ENCODE measurements at regions not wholly inside any gene's neighbourhood (a gene's known extent, or its start where the extent isn't known, plus 50 kb on each side); places are given as distances from the start of the nearest gene placed in this dataset.

GRCh38 chr13:58666331-58666730 lies 1034.8 kb downstream of the PCDH17 start:
- TF ChIP-seq, protein P1, sequence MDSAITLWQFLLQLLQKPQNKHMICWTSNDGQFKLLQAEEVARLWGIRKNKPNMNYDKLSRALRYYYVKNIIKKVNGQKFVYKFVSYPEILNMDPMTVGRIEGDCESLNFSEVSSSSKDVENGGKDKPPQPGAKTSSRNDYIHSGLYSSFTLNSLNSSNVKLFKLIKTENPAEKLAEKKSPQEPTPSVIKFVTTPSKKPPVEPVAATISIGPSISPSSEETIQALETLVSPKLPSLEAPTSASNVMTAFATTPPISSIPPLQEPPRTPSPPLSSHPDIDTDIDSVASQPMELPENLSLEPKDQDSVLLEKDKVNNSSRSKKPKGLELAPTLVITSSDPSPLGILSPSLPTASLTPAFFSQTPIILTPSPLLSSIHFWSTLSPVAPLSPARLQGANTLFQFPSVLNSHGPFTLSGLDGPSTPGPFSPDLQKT (IDR thresholded peaks at IDR 0.05; ENCODE audit: borderline replicate concordance, low read depth, low read length) = no peak
- TF ChIP-seq ZNF274 (IDR thresholded peaks at IDR 0.05; ENCODE audit: low read length) (no peak), ZNF274 (tag by site-specific recombination; IDR thresholded peaks at IDR 0.05; ENCODE audit: borderline replicate concordance) (no peak), ZNF24 (tag by site-specific recombination; IDR thresholded peaks at IDR 0.05) (no peak), ZBTB1 (tag by site-specific recombination; IDR thresholded peaks at IDR 0.05) (no peak), ZNF529 (tag by site-specific recombination; IDR thresholded peaks at IDR 0.05; ENCODE audit: insufficient replicate concordance) (no peak)
- TF ChIP-seq, protein P2, sequence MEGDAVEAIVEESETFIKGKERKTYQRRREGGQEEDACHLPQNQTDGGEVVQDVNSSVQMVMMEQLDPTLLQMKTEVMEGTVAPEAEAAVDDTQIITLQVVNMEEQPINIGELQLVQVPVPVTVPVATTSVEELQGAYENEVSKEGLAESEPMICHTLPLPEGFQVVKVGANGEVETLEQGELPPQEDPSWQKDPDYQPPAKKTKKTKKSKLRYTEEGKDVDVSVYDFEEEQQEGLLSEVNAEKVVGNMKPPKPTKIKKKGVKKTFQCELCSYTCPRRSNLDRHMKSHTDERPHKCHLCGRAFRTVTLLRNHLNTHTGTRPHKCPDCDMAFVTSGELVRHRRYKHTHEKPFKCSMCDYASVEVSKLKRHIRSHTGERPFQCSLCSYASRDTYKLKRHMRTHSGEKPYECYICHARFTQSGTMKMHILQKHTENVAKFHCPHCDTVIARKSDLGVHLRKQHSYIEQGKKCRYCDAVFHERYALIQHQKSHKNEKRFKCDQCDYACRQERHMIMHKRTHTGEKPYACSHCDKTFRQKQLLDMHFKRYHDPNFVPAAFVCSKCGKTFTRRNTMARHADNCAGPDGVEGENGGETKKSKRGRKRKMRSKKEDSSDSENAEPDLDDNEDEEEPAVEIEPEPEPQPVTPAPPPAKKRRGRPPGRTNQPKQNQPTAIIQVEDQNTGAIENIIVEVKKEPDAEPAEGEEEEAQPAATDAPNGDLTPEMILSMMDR (tag by site-specific recombination; IDR thresholded peaks at IDR 0.05) = no peak

All from HEK293 (cell line).